T-helper 2 cell treated with Interferon-gamma antibody and Interleukin-4, amounts not matched to agents 5 μg/mL and 100 μg/mL, for 36 hours (primary cell): ENCODE measurements at regions not wholly inside any gene's neighbourhood (a gene's known extent, or its start where the extent isn't known, plus 50 kb on each side); places are given as distances from the start of the nearest gene placed in this dataset.
"Not testable (repeated sequence)": the region's sequence is repeated elsewhere in the genome, so short reads cannot be mapped to it uniquely, and the experiment has no call there.

Experiments
- DNase-seq: peaks from one replicate; pipeline ENCODE4 v3.0.0; 2021; ENCODE audit warnings: low spot score
- H3K27ac Mint-ChIP-seq: one replicate; pipeline ENCODE4 v1.8.0; 2021; ENCODE audit warnings: mild to moderate bottlenecking, mixed read lengths
- H3K27me3 Mint-ChIP-seq: one replicate; pipeline ENCODE4 v1.8.0; 2021; ENCODE audit warnings: low read depth, mixed read lengths
- H3K36me3 Mint-ChIP-seq: one replicate; pipeline ENCODE4 v1.8.0; 2021; ENCODE audit warnings: low read depth, mixed read lengths
- H3K4me1 Mint-ChIP-seq: one replicate; pipeline ENCODE4 v1.8.0; 2021; ENCODE audit warnings: low read depth, mixed read lengths
- H3K4me3 Mint-ChIP-seq: one replicate; pipeline ENCODE4 v1.8.0; 2022; ENCODE audit warnings: mild to moderate bottlenecking, moderate library complexity, mixed read lengths
- H3K9me3 Mint-ChIP-seq: one replicate; pipeline ENCODE4 v1.8.0; 2021; ENCODE audit warnings: mixed read lengths

- peaks cover 3% of the 10 kb centered on the region for H3K9me3 Mint-ChIP-seq
- no peak for DNase-seq
- peaks cover 23% of the 10 kb centered on the region for H3K4me1 Mint-ChIP-seq
- no peak overlapping the region for H3K4me3 Mint-ChIP-seq
- H3K27me3 Mint-ChIP-seq: no peaks in the 10 kb centered on the region
- H3K36me3 Mint-ChIP-seq: peaks cover 3% of the 10 kb centered on the region
- no peak overlapping the region for H3K27ac Mint-ChIP-seq
Measured at GRCh38 chr5:87127956-87128687, 139.6 kb upstream of the RASA1 start.

GRCh38 chr5:87129046-87129445 is 138.6 kb upstream of the RASA1 start:
- H3K4me1 Mint-ChIP-seq: peaks cover 18% of the 10 kb centered on the region
- H3K27ac Mint-ChIP-seq: no peak overlapping the region
- peaks cover 3% of the 10 kb centered on the region for H3K36me3 Mint-ChIP-seq
- peaks cover 3% of the 10 kb centered on the region for H3K9me3 Mint-ChIP-seq
- no peak for DNase-seq
- no peak overlapping the region for H3K4me3 Mint-ChIP-seq
- no peaks in the 10 kb centered on the region for H3K27me3 Mint-ChIP-seq

DNA sequence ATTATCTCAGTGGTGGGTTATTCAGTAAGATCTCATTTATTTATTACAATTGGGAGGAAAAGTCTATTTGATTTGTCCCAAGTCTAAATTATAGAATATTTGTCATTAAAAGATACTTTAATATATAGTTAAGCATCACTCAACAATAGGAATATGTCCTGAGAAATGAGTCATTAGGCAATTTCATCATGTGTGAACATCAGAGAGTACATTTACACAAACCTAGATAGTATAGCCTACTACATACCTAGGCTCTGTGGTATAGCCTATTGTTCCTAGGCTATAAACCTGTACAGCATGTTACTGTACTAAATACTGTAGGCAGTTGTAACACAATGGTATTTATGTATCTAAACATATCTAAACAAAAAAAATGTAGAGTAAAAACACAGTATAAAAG is 135.0 kb upstream of the RASA1 start:
- Mint-ChIP-seq H3K27me3 (no peaks in the 10 kb centered on the region), H3K9me3 (peaks cover 5% of the 10 kb centered on the region), H3K4me3 (no peak overlapping the region), H3K36me3 (no peaks in the 10 kb centered on the region), H3K27ac (no peak overlapping the region), H3K4me1 (peaks cover 9% of the 10 kb centered on the region)
- DNase-seq: no peak

DNA sequence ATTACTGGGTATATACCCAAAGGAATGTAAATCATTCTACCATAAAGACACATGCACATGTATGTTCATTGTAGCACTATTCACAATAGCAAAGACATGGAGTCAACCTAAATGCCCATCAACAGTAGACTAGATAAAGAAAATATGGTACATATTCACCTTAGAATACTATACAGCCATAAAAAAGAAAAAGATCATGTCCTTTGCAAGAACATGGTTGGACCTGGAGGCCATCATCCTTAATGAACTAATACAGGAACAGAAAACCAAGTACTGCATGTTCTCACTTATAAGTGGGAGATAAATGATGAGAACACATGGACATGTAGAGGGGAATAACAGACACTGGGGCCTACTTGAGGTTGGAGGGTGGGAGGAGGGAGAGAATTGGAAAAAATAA is 133.2 kb upstream of the RASA1 start:
- H3K4me1 Mint-ChIP-seq, H3K9me3 Mint-ChIP-seq, H3K36me3 Mint-ChIP-seq, H3K27ac Mint-ChIP-seq, H3K27me3 Mint-ChIP-seq, DNase-seq, H3K4me3 Mint-ChIP-seq: not testable (repeated sequence)

DNA sequence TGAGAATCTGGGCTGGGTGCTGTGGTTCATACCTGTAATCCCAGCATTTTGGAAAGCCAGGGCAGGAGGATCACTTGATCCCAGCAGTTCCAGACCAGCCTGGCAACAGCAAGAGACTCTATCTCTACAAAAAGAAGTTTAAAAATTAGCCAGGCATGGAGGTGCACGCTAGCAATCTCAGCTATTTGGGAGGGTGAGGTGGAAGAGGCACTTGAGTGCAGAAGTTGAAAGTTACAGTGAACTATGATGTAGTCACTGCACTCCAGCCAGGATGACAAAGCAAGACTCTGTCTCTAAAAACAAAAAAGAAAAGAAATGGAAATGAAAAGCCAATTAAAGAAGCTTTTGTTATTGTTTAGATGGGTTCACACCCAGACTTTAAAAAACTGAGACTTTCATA is 131.6 kb upstream of the RASA1 start:
- Mint-ChIP-seq H3K27me3 (peaks cover 6% of the 10 kb centered on the region), H3K4me3 (no peak overlapping the region), H3K36me3 (no peaks in the 10 kb centered on the region), H3K27ac (no peak overlapping the region), H3K9me3 (peaks cover 5% of the 10 kb centered on the region), H3K4me1 (peaks cover 3% of the 10 kb centered on the region)
- DNase-seq: no peak

- Mint-ChIP-seq H3K4me3 (no peak overlapping the region), H3K36me3 (no peaks in the 10 kb centered on the region), H3K27ac (no peak overlapping the region), H3K27me3 (peaks cover 11% of the 10 kb centered on the region), H3K9me3 (peaks cover 5% of the 10 kb centered on the region), H3K4me1 (peaks cover 3% of the 10 kb centered on the region)
- DNase-seq: no peak
Measured at GRCh38 chr5:87136733-87137132, 130.9 kb upstream of the RASA1 start.

DNA sequence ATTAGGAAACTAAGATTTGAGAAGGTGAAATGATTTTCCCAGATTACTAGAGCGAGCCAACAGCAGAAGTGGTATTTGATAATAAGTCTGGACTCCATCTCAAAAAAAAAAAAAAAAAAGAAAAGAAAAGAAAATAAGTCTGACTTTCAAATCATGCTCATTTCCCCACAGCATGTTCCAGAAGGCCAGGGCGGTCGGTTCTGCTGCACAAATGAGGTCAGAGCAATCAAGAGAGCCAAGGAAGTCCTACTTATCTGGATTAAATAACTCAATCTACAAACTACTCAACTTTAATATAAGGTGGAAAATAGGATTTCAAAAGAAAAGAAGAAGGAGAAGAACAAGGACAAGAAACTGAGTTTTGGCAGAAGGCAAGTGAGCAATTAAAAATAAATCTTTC is 130.4 kb upstream of the RASA1 start:
- H3K4me3 Mint-ChIP-seq: no peak overlapping the region
- H3K27me3 Mint-ChIP-seq: peaks cover 12% of the 10 kb centered on the region
- DNase-seq: no peak
- no peak overlapping the region for H3K27ac Mint-ChIP-seq
- H3K4me1 Mint-ChIP-seq: peaks cover 1% of the 10 kb centered on the region
- H3K36me3 Mint-ChIP-seq: no peaks in the 10 kb centered on the region
- H3K9me3 Mint-ChIP-seq: peaks cover 5% of the 10 kb centered on the region

DNA sequence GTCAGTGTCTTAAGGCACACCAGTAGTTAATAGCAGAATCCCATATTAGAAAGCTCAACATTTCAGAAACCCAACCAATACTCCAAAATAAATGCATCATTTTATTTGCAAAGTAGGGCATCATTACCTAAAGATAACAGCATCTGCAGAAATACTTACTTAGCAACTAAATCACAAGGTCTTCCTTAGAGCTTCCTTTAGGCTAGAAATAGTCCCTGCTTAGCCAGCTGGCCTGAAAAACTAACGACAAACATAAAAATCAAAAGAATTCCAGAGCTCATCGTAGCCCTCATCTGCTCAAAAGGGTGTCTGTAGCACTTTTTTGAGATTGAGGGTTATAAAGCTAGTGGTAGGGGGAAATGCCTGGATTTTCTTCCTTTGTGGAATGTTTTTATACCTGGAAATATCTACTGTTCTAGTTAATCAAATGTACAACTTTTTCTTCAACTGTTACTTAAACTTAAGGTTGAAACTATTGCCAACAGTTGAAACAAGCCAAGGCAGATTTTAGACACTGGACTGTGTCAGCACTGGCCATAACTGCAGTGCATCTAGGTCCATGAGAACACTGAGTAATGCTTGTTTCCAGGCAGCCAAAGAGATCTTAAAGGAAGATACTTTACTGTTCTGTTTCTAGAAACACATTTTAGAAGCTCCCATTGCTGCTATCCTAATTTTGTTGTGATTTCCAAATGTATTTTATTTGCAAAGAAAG is 129.4 kb upstream of the RASA1 start:
- no peak overlapping the region for H3K4me3 Mint-ChIP-seq
- no peaks in the 10 kb centered on the region for H3K36me3 Mint-ChIP-seq
- H3K4me1 Mint-ChIP-seq: peaks cover 1% of the 10 kb centered on the region
- peaks cover 15% of the 10 kb centered on the region for H3K27me3 Mint-ChIP-seq
- H3K9me3 Mint-ChIP-seq: peaks cover 5% of the 10 kb centered on the region
- no peak overlapping the region for H3K27ac Mint-ChIP-seq
- DNase-seq: no peak

DNA sequence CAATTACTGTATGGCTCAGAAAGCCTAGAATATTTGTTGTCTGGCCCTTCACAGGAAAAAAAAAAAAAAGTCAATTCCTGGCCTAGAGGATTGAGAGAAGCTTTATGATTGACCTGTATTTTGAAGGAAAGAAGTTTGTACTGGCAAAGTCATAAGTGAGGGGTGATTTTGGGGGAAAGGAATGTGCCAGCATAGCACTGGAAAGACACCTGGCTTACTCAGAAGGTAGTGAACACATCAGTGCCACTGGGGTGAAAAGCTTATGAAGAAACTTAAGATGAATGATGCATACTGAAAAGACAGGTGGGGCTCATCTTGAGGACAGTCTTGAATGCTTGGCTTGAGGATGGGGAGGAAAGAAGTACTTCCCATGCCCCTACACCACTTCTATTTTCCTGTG is 127.9 kb upstream of the RASA1 start:
- no peak overlapping the region for H3K27ac Mint-ChIP-seq
- no peak overlapping the region for H3K4me3 Mint-ChIP-seq
- H3K36me3 Mint-ChIP-seq: no peaks in the 10 kb centered on the region
- H3K4me1 Mint-ChIP-seq: peaks cover 1% of the 10 kb centered on the region
- H3K27me3 Mint-ChIP-seq: peaks cover 21% of the 10 kb centered on the region
- DNase-seq: no peak
- no peaks in the 10 kb centered on the region for H3K9me3 Mint-ChIP-seq

GRCh38 chr5:87141544-87141943 is 126.1 kb upstream of the RASA1 start:
- Mint-ChIP-seq H3K4me3 (no peak overlapping the region), H3K36me3 (no peaks in the 10 kb centered on the region), H3K27me3 (peaks cover 28% of the 10 kb centered on the region), H3K4me1 (no peaks in the 10 kb centered on the region), H3K27ac (no peak overlapping the region), H3K9me3 (no peaks in the 10 kb centered on the region)
- no peak for DNase-seq

DNA sequence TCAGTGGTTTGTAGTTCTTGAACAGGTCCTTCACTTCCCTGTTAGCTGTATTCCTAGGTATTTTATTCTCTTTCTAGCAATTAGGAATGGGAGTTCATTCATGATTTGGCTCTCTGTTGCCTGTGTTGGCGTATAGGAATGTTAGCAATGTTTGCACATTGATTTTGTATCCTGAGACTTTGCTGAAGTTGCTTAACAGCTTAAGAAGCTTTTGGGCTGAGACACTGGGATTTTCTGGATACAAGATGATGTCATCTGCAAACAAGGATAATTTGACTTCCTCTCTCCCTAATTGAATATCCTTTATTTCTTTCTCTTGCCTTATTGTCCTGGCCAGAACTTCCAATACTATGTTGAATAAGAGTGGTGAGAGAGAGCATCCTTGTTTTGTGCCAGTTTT is 121.8 kb upstream of the RASA1 start:
- H3K27me3 Mint-ChIP-seq: peaks cover 29% of the 10 kb centered on the region
- H3K36me3 Mint-ChIP-seq, H3K4me3 Mint-ChIP-seq, H3K4me1 Mint-ChIP-seq, H3K9me3 Mint-ChIP-seq, DNase-seq, H3K27ac Mint-ChIP-seq: not testable (repeated sequence)

DNA sequence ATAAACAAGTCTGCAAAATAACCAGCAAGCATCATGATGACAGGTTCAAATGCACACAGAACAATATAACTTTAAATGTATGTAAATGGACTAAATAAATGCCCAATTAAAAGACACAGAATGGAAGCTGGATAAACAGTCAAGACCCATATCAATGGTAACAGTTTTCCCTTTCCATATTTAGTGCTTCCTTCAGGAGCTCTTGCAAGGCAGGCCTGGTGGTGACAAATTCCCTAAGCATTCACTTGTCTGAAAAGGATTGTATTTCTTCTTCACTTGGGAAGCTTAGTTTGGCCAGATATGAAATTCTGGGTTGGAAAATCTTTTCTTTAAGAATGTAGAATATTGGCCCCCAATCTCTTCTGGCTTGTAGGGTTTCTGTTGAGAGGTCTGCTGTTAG is 120.2 kb upstream of the RASA1 start:
- peaks cover 23% of the 10 kb centered on the region for H3K27me3 Mint-ChIP-seq
- H3K27ac Mint-ChIP-seq: no peak overlapping the region
- no peak overlapping the region for H3K4me3 Mint-ChIP-seq
- no peaks in the 10 kb centered on the region for H3K36me3 Mint-ChIP-seq
- H3K4me1 Mint-ChIP-seq: peaks cover 9% of the 10 kb centered on the region
- no peak for DNase-seq
- no peaks in the 10 kb centered on the region for H3K9me3 Mint-ChIP-seq

DNA sequence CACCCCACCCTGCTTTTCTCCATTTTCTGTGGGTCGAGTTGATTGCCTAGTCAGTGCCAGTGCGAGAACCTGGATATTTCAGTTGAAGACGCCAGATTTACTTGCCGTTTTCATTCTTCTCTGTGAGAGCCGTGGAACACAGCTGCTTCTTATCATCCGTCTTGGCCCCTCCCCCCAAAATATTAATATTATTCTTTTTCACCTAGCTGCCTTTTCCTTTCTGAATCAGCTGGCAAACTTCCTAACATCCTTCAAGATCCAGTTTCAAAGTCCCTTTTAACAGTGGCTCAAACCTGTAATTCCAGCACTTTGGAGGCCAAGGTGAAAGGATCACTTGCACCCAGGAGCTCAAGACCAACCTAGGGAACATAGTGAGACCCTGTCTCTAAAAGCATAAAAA is 117.1 kb upstream of the RASA1 start:
- Mint-ChIP-seq H3K9me3 (no peaks in the 10 kb centered on the region), H3K27ac (no peak overlapping the region), H3K4me3 (no peak overlapping the region), H3K4me1 (peaks cover 9% of the 10 kb centered on the region), H3K27me3 (peaks cover 7% of the 10 kb centered on the region), H3K36me3 (no peaks in the 10 kb centered on the region)
- no peak for DNase-seq

GRCh38 chr5:87151547-87151946 is 116.1 kb upstream of the RASA1 start:
- Mint-ChIP-seq H3K4me3 (no peak overlapping the region), H3K27me3 (peaks cover 6% of the 10 kb centered on the region), H3K4me1 (peaks cover 9% of the 10 kb centered on the region), H3K27ac (no peak overlapping the region), H3K36me3 (no peaks in the 10 kb centered on the region), H3K9me3 (no peaks in the 10 kb centered on the region)
- no peak for DNase-seq

DNA sequence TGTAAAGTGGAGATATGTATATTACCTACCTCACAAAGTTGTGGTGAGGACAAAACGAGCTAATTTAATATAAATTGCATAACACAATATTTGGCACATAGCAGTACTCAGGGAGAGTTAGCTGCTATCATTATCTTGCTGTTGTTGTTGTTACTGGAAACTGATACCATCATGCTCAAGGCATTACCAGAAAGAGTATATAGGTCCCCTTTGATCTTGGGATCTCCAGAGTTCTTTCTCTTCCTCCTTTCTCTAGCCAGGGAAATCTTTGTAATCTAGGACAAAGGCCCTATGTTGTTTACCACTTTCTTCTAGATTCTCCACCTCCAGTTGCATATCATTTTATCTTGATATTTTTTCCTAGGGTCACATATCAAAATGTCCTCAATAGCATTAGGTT is 114.8 kb upstream of the RASA1 start:
- peaks cover 3% of the 10 kb centered on the region for H3K27me3 Mint-ChIP-seq
- no peak overlapping the region for H3K27ac Mint-ChIP-seq
- H3K36me3 Mint-ChIP-seq: no peaks in the 10 kb centered on the region
- no peak overlapping the region for H3K4me3 Mint-ChIP-seq
- H3K4me1 Mint-ChIP-seq: peaks cover 9% of the 10 kb centered on the region
- no peak for DNase-seq
- no peaks in the 10 kb centered on the region for H3K9me3 Mint-ChIP-seq
